HG03442 (cell line): ENCODE measurements at regions not wholly inside any gene's neighbourhood (a gene's known extent, or its start where the extent isn't known, plus 50 kb on each side); places are given as distances from the start of the nearest gene placed in this dataset.
"Not testable (repeated sequence)": the region's sequence is repeated elsewhere in the genome, so short reads cannot be mapped to it uniquely, and the experiment has no call there.

ENCODE experiments used
- ATAC-seq: cut with Tn5 transposase; IDR thresholded peaks from one replicate; pipeline ENCODE4 v1.9.1; 2021; ENCODE audit warnings: mild to moderate bottlenecking, moderate library complexity; ENCODE audit not compliant: unreplicated experiment

- ATAC-seq: no peak
Measured at GRCh38 chr7:124643311-124643811, 122.2 kb downstream of the GPR37 start.

GRCh38 chr7:124635416-124635815 lies 130.2 kb downstream of the GPR37 start:
- no peak for ATAC-seq

GRCh38 chr7:124633740-124634139 lies 131.9 kb downstream of the GPR37 start:
- ATAC-seq: no peak

GRCh38 chr7:124630395-124630794 lies 135.2 kb downstream of the GPR37 start:
- no peak for ATAC-seq

- ATAC-seq: no peak
Measured at GRCh38 chr7:124618871-124619270, 146.7 kb downstream of the GPR37 start.

- not testable (repeated sequence) for ATAC-seq
Measured at GRCh38 chr7:124618051-124618450, 147.5 kb downstream of the GPR37 start.

GRCh38 chr7:124603066-124603465 lies 162.5 kb downstream of the GPR37 start:
- ATAC-seq: no peak

- ATAC-seq: no peak
Measured at GRCh38 chr7:124597509-124597908, 168.1 kb downstream of the GPR37 start.

- no peak for ATAC-seq
Measured at GRCh38 chr7:124596881-124597280, 168.7 kb downstream of the GPR37 start.

GRCh38 chr7:124590814-124591213 lies 174.8 kb downstream of the GPR37 start:
- ATAC-seq: no peak

GRCh38 chr7:124577256-124577655 lies 188.3 kb downstream of the GPR37 start:
- ATAC-seq: no peak

- ATAC-seq: no peak
Measured at GRCh38 chr7:124575176-124575575, 190.4 kb downstream of the GPR37 start.

- ATAC-seq: peak; percentile 47
Measured at GRCh38 chr7:124570558-124570957, 195.0 kb downstream of the GPR37 start.

- no peak for ATAC-seq
Measured at GRCh38 chr7:124566583-124566982, 199.0 kb downstream of the GPR37 start.

- ATAC-seq: no peak
Measured at GRCh38 chr7:124557587-124557986, 208.0 kb downstream of the GPR37 start.

- ATAC-seq: no peak
Measured at GRCh38 chr7:124557101-124557500, 208.5 kb downstream of the GPR37 start.

- ATAC-seq: no peak
Measured at GRCh38 chr7:124553502-124553901, 212.1 kb downstream of the GPR37 start.

- ATAC-seq: no peak
Measured at GRCh38 chr7:124552217-124552616, 213.4 kb downstream of the GPR37 start.

GRCh38 chr7:124550036-124550435 lies 215.6 kb downstream of the GPR37 start:
- no peak for ATAC-seq

GRCh38 chr7:124542476-124542875 lies 223.1 kb downstream of the GPR37 start:
- no peak for ATAC-seq

- no peak for ATAC-seq
Measured at GRCh38 chr7:124536156-124536762, 229.3 kb downstream of the GPR37 start.

GRCh38 chr7:124532166-124532565 lies 233.4 kb downstream of the GPR37 start:
- no peak for ATAC-seq

GRCh38 chr7:124516911-124517310 lies 248.7 kb downstream of the GPR37 start:
- ATAC-seq: no peak
